ENCODE measurements at regions not wholly inside any gene's neighbourhood (a gene's known extent, or its start where the extent isn't known, plus 50 kb on each side); places are given as distances from the start of the nearest gene placed in this dataset.
"Not testable (repeated sequence)": the region's sequence is repeated elsewhere in the genome, so short reads cannot be mapped to it uniquely, and the experiment has no call there.

DNA sequence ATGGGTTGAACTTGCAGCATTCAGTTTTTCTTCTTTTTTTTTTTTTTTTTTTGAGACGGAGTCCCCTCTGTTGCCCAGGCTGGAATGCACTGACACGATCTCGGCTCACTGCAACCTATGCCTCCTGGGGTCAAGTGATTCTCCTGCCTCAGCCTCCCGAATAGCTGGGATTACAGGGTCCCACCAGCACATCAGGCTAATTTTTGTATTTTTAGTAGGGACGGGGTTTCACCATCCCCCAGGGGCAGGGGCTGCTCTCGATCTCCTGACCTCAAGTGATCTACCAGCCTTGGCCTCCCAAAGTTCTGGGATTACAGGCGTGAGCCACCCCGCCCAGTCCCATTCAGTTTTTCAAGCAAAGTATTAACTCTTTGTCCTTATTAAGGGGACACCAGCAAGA lies 117.6 kb upstream of the PRSS16 start:
- DNase-seq (ENCODE audit: low read depth): no peak
- TF ChIP-seq CTCF (IDR thresholded peaks at IDR 0.05; ENCODE audit: control insufficient read depth, insufficient read depth, low read depth, low read length, missing control alignments): no peak
- no peak overlapping the region for H3K4me3 ChIP-seq (ENCODE audit: control insufficient read depth, low read depth, low read length)

GRCh38 chr6:27130668-27131428 lies 116.7 kb upstream of the PRSS16 start:
- H3K4me3 ChIP-seq (ENCODE audit: control insufficient read depth, low read depth, low read length): peak overlapping the region; percentile 56

GRCh38 chr6:27132282-27132531 lies 115.3 kb upstream of the PRSS16 start:
- DNase-seq (ENCODE audit: low read depth): not testable (repeated sequence)
- H3K4me3 ChIP-seq (ENCODE audit: control insufficient read depth, low read depth, low read length): peak overlapping the region; percentile 56

More at GRCh38 chr6:27130668-27131428, 116.7 kb upstream of the PRSS16 start:
- no peak for DNase-seq (ENCODE audit: low read depth)
- TF ChIP-seq CTCF (IDR thresholded peaks at IDR 0.05; ENCODE audit: control insufficient read depth, insufficient read depth, low read depth, low read length, missing control alignments): no peak

GRCh38 chr6:27132532-27133280 lies 114.8 kb upstream of the PRSS16 start:
- peak overlapping the region; percentile 56 for H3K4me3 ChIP-seq (ENCODE audit: control insufficient read depth, low read depth, low read length)
- DNase-seq (ENCODE audit: low read depth): peak; percentile 100
- no peak for TF ChIP-seq CTCF (IDR thresholded peaks at IDR 0.05; ENCODE audit: control insufficient read depth, insufficient read depth, low read depth, low read length, missing control alignments)

DNA sequence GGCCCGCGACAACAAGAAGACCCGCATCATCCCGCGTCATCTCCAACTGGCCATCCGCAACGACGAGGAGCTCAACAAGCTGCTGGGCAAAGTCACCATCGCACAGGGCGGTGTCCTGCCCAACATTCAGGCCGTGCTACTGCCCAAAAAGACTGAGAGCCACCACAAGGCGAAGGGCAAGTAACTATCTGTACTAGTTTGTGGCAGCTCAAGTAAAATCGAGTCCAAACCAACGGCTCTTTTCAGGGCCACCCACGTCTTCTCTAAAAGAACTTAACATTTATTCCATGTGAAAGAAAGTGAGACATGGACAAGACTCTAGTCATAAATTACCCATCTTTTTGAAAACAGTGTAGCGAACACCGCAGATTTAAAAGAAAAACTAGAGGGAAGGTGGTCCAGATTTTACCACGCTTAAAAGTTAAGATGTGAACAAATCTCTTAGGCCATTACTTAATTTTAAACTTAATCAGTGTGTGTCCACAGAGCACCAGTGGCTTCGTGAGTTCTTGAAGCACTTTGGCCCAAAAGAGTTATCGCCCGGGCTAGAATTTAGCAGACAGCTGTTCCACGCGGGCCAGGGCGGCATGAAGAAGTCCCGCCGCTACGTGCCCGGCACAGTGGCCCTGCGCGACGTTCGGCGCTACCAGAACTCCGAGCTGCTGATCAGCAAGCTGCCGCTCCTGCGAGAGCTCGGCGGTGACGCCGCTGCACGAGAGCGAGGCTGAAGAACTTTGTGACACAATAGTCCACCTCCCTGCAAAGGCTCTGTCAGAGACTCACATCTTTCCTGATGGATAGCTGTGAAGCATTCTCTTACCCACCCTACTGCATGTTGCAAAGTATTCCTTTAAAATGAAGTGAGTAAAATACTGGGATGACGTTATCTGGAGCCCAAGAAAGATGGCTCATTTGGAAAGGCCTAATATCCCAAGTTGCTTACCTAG lies 113.9 kb upstream of the PRSS16 start:
- H3K4me3 ChIP-seq (ENCODE audit: control insufficient read depth, low read depth, low read length): peak overlapping the region; percentile 53
- TF ChIP-seq CTCF (IDR thresholded peaks at IDR 0.05; ENCODE audit: control insufficient read depth, insufficient read depth, low read depth, low read length, missing control alignments): no peak
- no peak for DNase-seq (ENCODE audit: low read depth)

GRCh38 chr6:27135087-27135657 lies 112.3 kb upstream of the PRSS16 start:
- TF ChIP-seq CTCF (IDR thresholded peaks at IDR 0.05; ENCODE audit: control insufficient read depth, insufficient read depth, low read depth, low read length, missing control alignments): no peak
- DNase-seq (ENCODE audit: low read depth): no peak
- H3K4me3 ChIP-seq (ENCODE audit: control insufficient read depth, low read depth, low read length): no peak overlapping the region

All from AG09309 (cell line).